Endodermal cell (in vitro differentiated cells): ENCODE measurements at regions not wholly inside any gene's neighbourhood (a gene's known extent, or its start where the extent isn't known, plus 50 kb on each side); places are given as distances from the start of the nearest gene placed in this dataset.
A peak's percentile ranks its signal among the peaks of the same experiment; 100 is the strongest.
"Not testable (repeated sequence)": the region's sequence is repeated elsewhere in the genome, so short reads cannot be mapped to it uniquely, and the experiment has no call there.

Experiments used
- DNase-seq: peaks from one replicate; pipeline ENCODE4 v3.0.0-alpha.2; 2017
- H3K27ac ChIP-seq: 2 replicates; pipeline ENCODE4 v1.5.1; 2013; ENCODE audit warnings: mild to moderate bottlenecking, low read depth, low read length, moderate library complexity
- H3K27me3 ChIP-seq: 2 replicates; pipeline ENCODE4 v1.6.1; 2013; ENCODE audit warnings: mild to moderate bottlenecking, low read length, moderate library complexity; ENCODE audit not compliant: insufficient read depth, control insufficient read depth, poor library complexity, severe bottlenecking
- H3K36me3 ChIP-seq: 2 replicates; pipeline ENCODE4 v1.7.0; 2013; ENCODE audit warnings: mild to moderate bottlenecking, low read length, moderate library complexity; ENCODE audit not compliant: control insufficient read depth, insufficient read depth
- H3K4me1 ChIP-seq: one replicate; pipeline ENCODE4 v1.7.0; 2013; ENCODE audit warnings: low read length; ENCODE audit not compliant: control insufficient read depth, insufficient read depth
- H3K4me3 ChIP-seq: 2 replicates; pipeline ENCODE4 v1.5.1; 2013; ENCODE audit warnings: mild to moderate bottlenecking, low read length, moderate library complexity
- H3K9ac ChIP-seq: 2 replicates; pipeline ENCODE4 v1.6.1; 2013; ENCODE audit warnings: mild to moderate bottlenecking, low read length, moderate library complexity; ENCODE audit not compliant: poor library complexity, severe bottlenecking; ENCODE audit errors: extremely low read depth
- H3K9me3 ChIP-seq: 2 replicates; pipeline ENCODE4 v1.6.1; 2013; ENCODE audit warnings: mild to moderate bottlenecking, low read length, moderate library complexity; ENCODE audit not compliant: control insufficient read depth
- H3K27ac Mint-ChIP-seq: 2 replicates; pipeline ENCODE4 v1.8.0; 2020; ENCODE audit warnings: mixed read lengths
- H3K27me3 Mint-ChIP-seq: 2 replicates; pipeline ENCODE4 v1.8.0; 2021; ENCODE audit warnings: mild to moderate bottlenecking, mixed read lengths; ENCODE audit not compliant: insufficient read depth
- H3K36me3 Mint-ChIP-seq: 2 replicates; pipeline ENCODE4 v1.8.0; 2020; ENCODE audit warnings: low read depth, mixed read lengths
- H3K4me1 Mint-ChIP-seq: 2 replicates; pipeline ENCODE4 v1.8.0; 2020; ENCODE audit warnings: mixed read lengths
- H3K4me3 Mint-ChIP-seq: 2 replicates; pipeline ENCODE4 v1.8.0; 2020; ENCODE audit warnings: mild to moderate bottlenecking, moderate library complexity, mixed read lengths
- H3K9me3 Mint-ChIP-seq: 2 replicates; pipeline ENCODE4 v1.8.0; 2020; ENCODE audit warnings: mild to moderate bottlenecking, mixed read lengths
- WGBS, 2 experiments: methylation state at CpG; one replicate each; pipeline versions ENCODE4 v1.1.5 to v1.1.7; 2013; ENCODE audit warnings: missing lambda C conversion rate in 2 of 2, mixed read lengths in 1 of 2; ENCODE audit not compliant: insufficient coverage in 1 of 2, insufficient read length in 1 of 2; 5-methylcytosine and 5-hydroxymethylcytosine counted together
- TF ChIP-seq, protein P1 (sequence below): fragments of 200-600 bp; sonication (generic); conservative IDR thresholded peaks from 2 replicates; pipeline ENCODE4 v1.5.0; 2021; ENCODE audit warnings: antibody characterized with exemption, mild to moderate bottlenecking

DNA sequence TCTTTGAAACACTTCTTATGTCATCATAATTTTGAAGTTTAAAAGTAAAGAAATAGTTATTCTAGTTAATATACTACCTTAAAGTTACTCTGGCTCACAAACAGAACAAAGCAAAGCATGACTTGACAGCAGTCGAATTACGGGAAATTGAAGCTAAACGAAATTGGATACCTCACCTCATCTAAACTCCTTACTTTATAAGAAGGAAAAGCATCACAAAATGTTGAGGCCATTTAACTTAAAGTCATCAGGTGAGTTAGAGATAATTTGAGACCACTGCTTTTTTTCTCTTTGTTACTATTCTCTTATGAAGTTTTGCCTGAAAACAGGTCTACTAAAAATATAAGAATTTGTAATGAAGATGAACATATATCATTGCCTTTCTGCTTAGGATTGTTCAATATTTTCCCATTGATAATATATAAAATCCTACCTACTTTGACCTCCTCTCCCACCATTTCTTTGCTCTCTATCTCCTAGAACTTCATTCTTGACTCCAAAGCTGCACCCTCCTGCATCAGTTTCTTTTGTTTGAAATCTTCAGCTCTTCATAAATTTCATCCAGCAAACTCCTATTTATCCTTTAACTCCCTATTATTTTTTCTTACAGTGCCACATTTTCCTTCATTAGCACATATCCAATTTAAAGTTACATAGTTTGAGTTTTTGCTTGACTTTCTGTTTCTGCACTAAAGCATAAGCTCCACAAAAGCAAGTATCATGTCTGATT is 510.7 kb upstream of the ZNF337 start:
- H3K36me3 Mint-ChIP-seq: no peaks in the 10 kb centered on the region
- no peak for DNase-seq
- Histone ChIP-seq H3K4me1 (no peaks in the 10 kb centered on the region), H3K27ac (no peak overlapping the region), H3K9ac (no peak overlapping the region), H3K36me3 (no peaks in the 10 kb centered on the region), H3K27me3 (peaks cover 66% of the 10 kb centered on the region), H3K4me3 (no peak overlapping the region), H3K9me3 (no peaks in the 10 kb centered on the region)
- H3K27ac Mint-ChIP-seq: no peak overlapping the region
- H3K4me3 Mint-ChIP-seq: peak overlapping the region; percentile 42
- H3K27me3 Mint-ChIP-seq: peaks cover 61% of the 10 kb centered on the region
- TF ChIP-seq, protein P1, sequence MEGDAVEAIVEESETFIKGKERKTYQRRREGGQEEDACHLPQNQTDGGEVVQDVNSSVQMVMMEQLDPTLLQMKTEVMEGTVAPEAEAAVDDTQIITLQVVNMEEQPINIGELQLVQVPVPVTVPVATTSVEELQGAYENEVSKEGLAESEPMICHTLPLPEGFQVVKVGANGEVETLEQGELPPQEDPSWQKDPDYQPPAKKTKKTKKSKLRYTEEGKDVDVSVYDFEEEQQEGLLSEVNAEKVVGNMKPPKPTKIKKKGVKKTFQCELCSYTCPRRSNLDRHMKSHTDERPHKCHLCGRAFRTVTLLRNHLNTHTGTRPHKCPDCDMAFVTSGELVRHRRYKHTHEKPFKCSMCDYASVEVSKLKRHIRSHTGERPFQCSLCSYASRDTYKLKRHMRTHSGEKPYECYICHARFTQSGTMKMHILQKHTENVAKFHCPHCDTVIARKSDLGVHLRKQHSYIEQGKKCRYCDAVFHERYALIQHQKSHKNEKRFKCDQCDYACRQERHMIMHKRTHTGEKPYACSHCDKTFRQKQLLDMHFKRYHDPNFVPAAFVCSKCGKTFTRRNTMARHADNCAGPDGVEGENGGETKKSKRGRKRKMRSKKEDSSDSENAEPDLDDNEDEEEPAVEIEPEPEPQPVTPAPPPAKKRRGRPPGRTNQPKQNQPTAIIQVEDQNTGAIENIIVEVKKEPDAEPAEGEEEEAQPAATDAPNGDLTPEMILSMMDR: no peak
- peaks cover 13% of the 10 kb centered on the region for H3K9me3 Mint-ChIP-seq
- no peaks in the 10 kb centered on the region for H3K4me1 Mint-ChIP-seq
- 80% methylated on average over 3 of the region's 3 CpGs; no CpG with 5 or more reads in 1 of the 2 experiments for WGBS, 2 experiments

DNA sequence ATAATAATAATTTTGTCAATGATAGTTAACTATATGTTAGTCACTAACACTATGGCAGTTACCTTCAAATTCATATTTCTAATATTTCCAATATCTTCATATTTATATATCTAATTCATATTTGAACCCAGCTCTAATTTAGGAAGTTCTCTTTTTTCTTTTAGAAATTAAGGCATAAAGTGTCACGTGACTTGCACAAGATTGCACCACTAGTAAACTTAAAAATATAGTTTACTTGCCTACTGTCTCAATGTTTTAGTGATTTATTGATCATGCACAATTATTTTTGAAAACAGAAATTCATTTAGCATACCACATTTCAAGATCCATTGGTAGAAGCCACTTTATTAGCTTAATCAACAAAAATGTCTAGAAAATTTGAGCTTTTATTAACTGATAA is 508.7 kb upstream of the ZNF337 start:
- TF ChIP-seq, protein P1: no peak
- H3K9me3 ChIP-seq: peaks cover 12% of the 10 kb centered on the region
- H3K4me1 ChIP-seq: no peaks in the 10 kb centered on the region
- no peaks in the 10 kb centered on the region for H3K36me3 ChIP-seq
- no peak overlapping the region for H3K9ac ChIP-seq
- no peak overlapping the region for H3K4me3 ChIP-seq
- DNase-seq: no peak
- no peak overlapping the region for H3K27ac ChIP-seq
- no peak overlapping the region for H3K4me3 Mint-ChIP-seq
- peaks cover 46% of the 10 kb centered on the region for H3K27me3 ChIP-seq
- H3K4me1 Mint-ChIP-seq: no peaks in the 10 kb centered on the region
- no peak overlapping the region for H3K27ac Mint-ChIP-seq
- no peaks in the 10 kb centered on the region for H3K36me3 Mint-ChIP-seq
- no CpG with 5 or more reads among the region's 1 CpG for WGBS, 2 experiments
- peaks cover 45% of the 10 kb centered on the region for H3K27me3 Mint-ChIP-seq
- H3K9me3 Mint-ChIP-seq: peaks cover 24% of the 10 kb centered on the region

DNA sequence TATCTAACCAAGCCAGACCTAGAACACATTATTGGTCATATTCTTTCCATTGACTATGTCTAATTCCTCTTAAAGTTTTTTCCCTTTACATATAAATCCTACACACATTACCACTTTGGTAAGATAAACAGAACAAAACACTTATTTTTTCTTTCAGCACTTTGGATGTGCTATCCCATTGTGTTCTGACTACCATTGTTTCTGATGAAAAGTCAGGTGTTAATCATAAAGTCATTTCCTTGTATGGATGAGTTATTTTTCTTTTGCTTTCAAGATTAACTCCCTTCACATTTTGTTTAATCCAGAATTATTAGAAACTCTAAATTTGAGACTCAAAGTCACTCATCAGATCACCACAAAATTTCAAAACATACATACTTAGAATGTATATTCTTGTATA is 504.4 kb upstream of the ZNF337 start:
- not testable (repeated sequence) for H3K4me3 Mint-ChIP-seq, H3K27ac ChIP-seq, H3K36me3 ChIP-seq, H3K4me1 Mint-ChIP-seq, H3K27ac Mint-ChIP-seq, DNase-seq, H3K36me3 Mint-ChIP-seq, H3K4me3 ChIP-seq, H3K27me3 ChIP-seq, H3K27me3 Mint-ChIP-seq, H3K9ac ChIP-seq, H3K4me1 ChIP-seq
- H3K9me3 Mint-ChIP-seq: peaks cover 19% of the 10 kb centered on the region
- peaks cover 13% of the 10 kb centered on the region for H3K9me3 ChIP-seq

DNA sequence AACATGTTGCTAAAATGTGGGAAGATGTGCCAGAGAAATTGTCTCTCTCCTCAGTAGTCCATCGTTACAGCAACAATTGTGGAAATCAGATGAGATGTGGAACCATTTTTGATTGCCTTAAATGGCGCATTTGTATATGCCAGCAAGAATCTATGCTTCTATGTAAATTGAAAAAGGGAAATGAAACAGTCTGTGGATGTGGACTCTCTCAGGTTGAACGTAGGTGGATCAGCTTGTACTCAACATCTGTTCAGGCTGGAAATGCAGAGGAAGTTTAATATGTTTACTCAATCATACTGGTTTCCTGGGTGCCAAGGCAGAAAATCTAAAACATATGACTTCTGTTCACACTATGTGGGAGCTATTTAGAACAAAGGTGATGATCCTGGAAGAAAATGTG is 490.7 kb upstream of the ZNF337 start:
- not testable (repeated sequence) for H3K27me3 Mint-ChIP-seq, DNase-seq, H3K27ac ChIP-seq, H3K4me1 ChIP-seq, H3K27ac Mint-ChIP-seq, H3K27me3 ChIP-seq, H3K4me1 Mint-ChIP-seq, H3K4me3 ChIP-seq, H3K4me3 Mint-ChIP-seq, H3K36me3 ChIP-seq, H3K9ac ChIP-seq, H3K9me3 Mint-ChIP-seq, H3K36me3 Mint-ChIP-seq, H3K9me3 ChIP-seq
- WGBS, 2 experiments: 94 to 100% methylated on average over 2 to 3 of the region's 3 CpGs

DNA sequence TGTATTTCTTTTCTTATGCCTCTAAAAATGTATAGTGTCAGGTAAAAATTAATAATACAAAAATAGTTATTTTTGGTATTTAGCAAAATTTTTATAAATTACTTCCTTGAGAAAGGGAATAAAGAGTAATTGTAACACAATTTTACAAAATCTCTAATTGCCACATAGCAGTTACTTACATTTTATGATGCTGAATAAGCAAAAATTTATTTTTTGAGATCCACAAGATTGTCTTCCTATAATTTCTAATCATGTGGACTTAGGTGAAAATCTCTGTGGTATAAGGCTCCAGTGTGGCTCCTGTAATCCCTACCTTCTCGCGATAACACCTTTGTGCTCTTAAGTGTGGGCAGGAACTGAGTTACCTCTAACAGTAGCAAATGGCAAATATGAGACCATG is 487.1 kb upstream of the ZNF337 start:
- not testable (repeated sequence) for H3K36me3 Mint-ChIP-seq, H3K27ac ChIP-seq, DNase-seq, H3K27ac Mint-ChIP-seq, H3K4me1 ChIP-seq, H3K4me1 Mint-ChIP-seq, H3K4me3 ChIP-seq, H3K27me3 ChIP-seq, H3K9ac ChIP-seq, H3K9me3 ChIP-seq, H3K36me3 ChIP-seq, H3K9me3 Mint-ChIP-seq, H3K27me3 Mint-ChIP-seq, H3K4me3 Mint-ChIP-seq
- WGBS, 2 experiments: 84% methylated on average over 2 of the region's 2 CpGs; no CpG with 5 or more reads in 1 of the 2 experiments

DNA sequence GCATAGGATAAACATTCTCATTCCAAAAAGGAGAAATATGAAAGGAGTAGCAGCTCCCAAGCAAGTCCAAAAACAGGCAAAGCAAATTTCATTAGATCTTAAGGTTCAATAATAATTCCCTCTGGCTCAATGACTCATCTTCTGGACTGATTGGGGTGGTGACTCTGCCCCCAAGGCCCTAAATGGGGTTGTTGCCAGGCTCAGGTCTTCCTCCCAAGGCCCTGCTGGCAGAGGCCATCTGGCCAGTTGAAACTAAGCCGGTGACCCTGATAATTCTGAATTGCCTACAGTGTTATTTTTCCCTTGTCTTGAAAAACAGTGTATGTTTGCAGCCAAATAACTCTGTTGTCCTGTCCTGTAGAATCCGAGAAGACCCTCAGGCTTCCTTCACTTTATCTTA is 484.7 kb upstream of the ZNF337 start:
- H3K9ac ChIP-seq, H3K36me3 ChIP-seq, H3K36me3 Mint-ChIP-seq, DNase-seq, H3K4me1 Mint-ChIP-seq, H3K4me3 Mint-ChIP-seq, H3K4me3 ChIP-seq, H3K4me1 ChIP-seq, H3K9me3 Mint-ChIP-seq, H3K27me3 ChIP-seq, H3K27ac Mint-ChIP-seq, H3K27ac ChIP-seq, H3K9me3 ChIP-seq, H3K27me3 Mint-ChIP-seq: not testable (repeated sequence)
- WGBS, 2 experiments: 92 to 100% methylated on average over 2 of the region's 2 CpGs
